HepG2 (cell line): ENCODE measurements at regions not wholly inside any gene's neighbourhood (a gene's known extent, or its start where the extent isn't known, plus 50 kb on each side); places are given as distances from the start of the nearest gene placed in this dataset.

Experiments used
- ATAC-seq: fragments of 200-7000 bp; cut with Tn5 transposase; 3 replicates; pipeline ENCODE4 v1.9.1; 2020; ENCODE audit warnings: mild to moderate bottlenecking, moderate library complexity
- BruUV-seq: library from RNA; stranded (reverse); fragments of 400-500 nt; replicated peaks from 2 replicates; lab custom pipeline; 2021; lab: Mats Ljungman, UMichigan
- CTCF ChIA-PET: fragments of 300-600 bp; formaldehyde crosslinking; extraction: SDS; loops from one replicate; lab custom pipeline; 2021; ENCODE audit warnings: low total read pairs, inconsistent platforms, low intra/inter-chr PET ratio; lab: Yijun Ruan, JAX
- POLR2A ChIA-PET: fragments of 350-600 bp; sonication (Branson Sonifier 250); formaldehyde crosslinking; loops from one replicate; lab custom pipeline; 2020; ENCODE audit warnings: antibody characterized with exemption, inconsistent platforms; lab: Yijun Ruan, JAX
- DNase-seq: peaks from one replicate; pipeline ENCODE4 v3.0.0-alpha.2; 2015; ENCODE audit warnings: low spot score
- FAIRE-seq: peaks from 3 replicates; lab custom pipeline; 2011; peaks lifted over from hg19 to GRCh38; lab: Jason Lieb, UNC
- H2AFZ ChIP-seq: one replicate; pipeline ENCODE4 v1.6.1; 2011; ENCODE audit warnings: low read length, inconsistent platforms
- H3K27ac ChIP-seq: fragments of 300-600 bp; 3 replicates; pipeline ENCODE4 v1.8.0; 2011; ENCODE audit warnings: mixed run types, mild to moderate bottlenecking, mixed read lengths, low read length, inconsistent platforms; ENCODE audit not compliant: insufficient read depth; ENCODE audit errors: extremely low read length
- H3K27me3 ChIP-seq, 2 experiments: fragments of 200-600 bp in 1 of 2; 2 replicates in 1 of 2; 3 replicates in 1 of 2; pipeline versions ENCODE4 v1.6.0 to v1.8.0; 2011; ENCODE audit warnings: low read length in 2 of 2, mild to moderate bottlenecking in 2 of 2, moderate library complexity in 2 of 2, inconsistent platforms in 1 of 2; ENCODE audit not compliant: insufficient read depth in 2 of 2, control insufficient read depth in 1 of 2
- H3K36me3 ChIP-seq, 2 experiments: fragments of 200-600 bp in 1 of 2; replicated peaks in 1 of 2; 2 replicates in 1 of 2; 3 replicates in 1 of 2; pipeline versions ENCODE4 v1.5.1 to v1.8.0; 2011; ENCODE audit warnings: low read length in 2 of 2, inconsistent platforms in 1 of 2; ENCODE audit not compliant: insufficient read depth in 2 of 2, control insufficient read depth in 1 of 2
- H3K4me1 ChIP-seq: 2 replicates; pipeline ENCODE4 v1.5.1; 2012; ENCODE audit warnings: low read length, inconsistent platforms; ENCODE audit not compliant: insufficient read depth
- H3K4me2 ChIP-seq: 2 replicates; pipeline ENCODE4 v1.6.0; 2011; ENCODE audit warnings: low read depth, low read length, inconsistent platforms
- H3K4me3 ChIP-seq, 3 experiments: fragments of 200-600 bp in 1 of 3; sonication (generic), shearing (Covaris generic) in 1 of 3; replicated peaks in 1 of 3; 2 replicates each; pipeline ENCODE4 v1.5.1; 2011 to 2016; ENCODE audit warnings: low read length in 3 of 3, inconsistent platforms in 2 of 3, low read depth in 2 of 3, mild to moderate bottlenecking in 2 of 3, control low read depth in 1 of 3, mixed read lengths in 1 of 3; ENCODE audit not compliant: insufficient read depth in 1 of 3
- H3K79me2 ChIP-seq: one replicate; pipeline ENCODE4 v1.6.1; 2011; ENCODE audit warnings: low read length, inconsistent platforms; ENCODE audit not compliant: insufficient read depth
- H3K9ac ChIP-seq: 2 replicates; pipeline ENCODE4 v1.6.0; 2011; ENCODE audit warnings: mild to moderate bottlenecking, low read depth, low read length, inconsistent platforms; ENCODE audit not compliant: insufficient read depth
- H3K9me3 ChIP-seq: 2 replicates; pipeline ENCODE4 v1.5.1; 2012; ENCODE audit warnings: mild to moderate bottlenecking, low read length
- H4K20me1 ChIP-seq: 2 replicates; pipeline ENCODE4 v1.6.0; 2011; ENCODE audit warnings: inconsistent platforms, mild to moderate bottlenecking, low read length, moderate library complexity; ENCODE audit not compliant: insufficient read depth
- AFF4 ChIP-seq: sonication (generic); formaldehyde crosslinking; IDR thresholded peaks from 2 replicates; pipeline ENCODE4 v1.4.0; 2020; ENCODE audit warnings: missing genetic modification reagents
- CREB1 ChIP-seq, 2 experiments: fragments of 450-650 bp in 1 of 2; IDR thresholded peaks; 2 replicates each; pipeline ENCODE4 v1.6.1; 2016 to 2017; ENCODE audit warnings: control low read depth in 1 of 2, mild to moderate bottlenecking in 1 of 2, missing compliant biosample characterization in 1 of 2, missing genetic modification characterization in 1 of 2
- FOXA1 ChIP-seq, 2 experiments: fragments of 450-650 bp in 1 of 2; sonication (generic) in 1 of 2; formaldehyde crosslinking in 1 of 2; IDR thresholded peaks; 2 replicates each; pipeline versions ENCODE4 v1.4.0 to v1.6.1; 2016 to 2020; ENCODE audit warnings: missing genetic modification reagents in 1 of 2
- GTF3A ChIP-seq: sonication (generic); formaldehyde crosslinking; conservative IDR thresholded peaks from 2 replicates; pipeline ENCODE4 v1.4.0; 2020; ENCODE audit warnings: mild to moderate bottlenecking, missing genetic modification reagents
- HES4 ChIP-seq: sonication (generic); formaldehyde crosslinking; IDR thresholded peaks from 2 replicates; pipeline ENCODE4 v1.9.0; 2021; ENCODE audit warnings: mild to moderate bottlenecking, missing genetic modification reagents, borderline replicate concordance
- SALL1 ChIP-seq: sonication (generic); formaldehyde crosslinking; IDR thresholded peaks from 2 replicates; pipeline ENCODE4 v1.8.0; 2022; ENCODE audit warnings: mild to moderate bottlenecking, missing genetic modification reagents
- ZNF317 ChIP-seq: sonication (generic); formaldehyde crosslinking; IDR thresholded peaks from 2 replicates; pipeline ENCODE4 v1.5.0; 2020; ENCODE audit warnings: mild to moderate bottlenecking, missing genetic modification reagents
- ZNF678 ChIP-seq: sonication (generic); formaldehyde crosslinking; IDR thresholded peaks from 2 replicates; pipeline ENCODE4 v1.4.0; 2020; ENCODE audit warnings: mild to moderate bottlenecking, missing genetic modification reagents
- ZNF720 ChIP-seq: sonication (generic); formaldehyde crosslinking; IDR thresholded peaks from 2 replicates; pipeline ENCODE4 v1.4.0; 2020; ENCODE audit warnings: missing genetic modification reagents
- ZNF768 ChIP-seq: sonication (generic); formaldehyde crosslinking; IDR thresholded peaks from 2 replicates; pipeline ENCODE4 v1.4.0; 2020; ENCODE audit warnings: missing genetic modification reagents
- ZNF780A ChIP-seq: sonication (generic); formaldehyde crosslinking; IDR thresholded peaks from 2 replicates; pipeline ENCODE4 v1.8.0; 2022; ENCODE audit warnings: mild to moderate bottlenecking, missing genetic modification reagents, moderate library complexity
- WGBS: methylation state at CpG from one replicate; pipeline ENCODE4 v1.1.6; 2017; ENCODE audit warnings: low lambda C conversion rate; 5-methylcytosine and 5-hydroxymethylcytosine counted together
- in situ Hi-C: cut with HindIII; loops from 2 replicates; pipeline ENCODE4 v1.10.0; 2017; ENCODE audit warnings: low pct_unique_long_range_greater_than_20kb; ENCODE audit not compliant: extremely low pct_ligation_motif_present
- intact Hi-C: fragments of 100-400 bp; cut with micrococcal nuclease; formaldehyde crosslinking; loops from one replicate; pipeline ENCODE4 v1.10.0; 2022; ENCODE audit not compliant: unreplicated experiment

GRCh38 chr7:85940798-85941197 lies 702.9 kb upstream of the GRM3 start (continued):
- TF ChIP-seq HES4 = no peak
- TF ChIP-seq ZNF720 (CRISPR knock-in tag) = no peak
- TF ChIP-seq CREB1 (IDR thresholded peaks at IDR 0.05) = no peak
- no peak for TF ChIP-seq CREB1 (CRISPR knock-in tag; IDR thresholded peaks at IDR 0.05)

- TF ChIP-seq ZNF678 (CRISPR knock-in tag) (no peak), GTF3A (CRISPR knock-in tag) (no peak), FOXA1 (IDR thresholded peaks at IDR 0.05) (no peak), FOXA1 (CRISPR knock-in tag; IDR thresholded peaks at IDR 0.05) (no peak), SALL1 (CRISPR knock-in tag) (no peak), ZNF317 (CRISPR knock-in tag) (no peak), ZNF768 (CRISPR knock-in tag) (no peak), AFF4 (CRISPR knock-in tag) (no peak), ZNF780A (CRISPR knock-in tag) (no peak)
- H3K27ac ChIP-seq = no peak overlapping the region
- H4K20me1 ChIP-seq = no peaks in the 10 kb centered on the region
- ChIA-PET CTCF (no interaction called here), POLR2A (no interaction called here)
- H3K36me3 ChIP-seq = no peaks in the 10 kb centered on the region
- no peak overlapping the region for H2AFZ ChIP-seq
- no peak overlapping the region for H3K9ac ChIP-seq
- ATAC-seq = no peak
- no peaks in the 10 kb centered on the region for H3K4me1 ChIP-seq
- FAIRE-seq = no peak
- no peaks in the 10 kb centered on the region for H3K27me3 ChIP-seq
- intact Hi-C loops = no loop called here
- DNase-seq = no peak
- in situ Hi-C loops = no loop called here
- peaks cover 15% of the 10 kb centered on the region for H3K9me3 ChIP-seq
- H3K4me2 ChIP-seq = no peak overlapping the region
- no peak overlapping the region for H3K4me3 ChIP-seq
- H3K79me2 ChIP-seq = no peaks in the 10 kb centered on the region
- 0% methylated on average over 1 of the region's 1 CpG for WGBS
- no TSS peak for BruUV-seq
Observed at GRCh38 chr7:85931919-85932318, 711.8 kb upstream of the GRM3 start.
